Left cardiac atrium (tissue), 4 donors: ENCODE measurements at regions not wholly inside any gene's neighbourhood (a gene's known extent, or its start where the extent isn't known, plus 50 kb on each side); places are given as distances from the start of the nearest gene placed in this dataset.

ENCODE experiments used
- ATAC-seq, 2 donors: fragments of 200-7000 bp; cut with Tn5 transposase; one replicate each; pipeline ENCODE4 v1.9.1; 2020; ENCODE audit warnings: mild to moderate bottlenecking in 2 of 2, moderate library complexity in 2 of 2
- DNase-seq: peaks from one replicate; pipeline ENCODE4 v3.0.0-alpha.2; 2020
- intact Hi-C, 2 donors: fragments of 100-400 bp; cut with DNase I; formaldehyde crosslinking; loops; one replicate each; pipeline versions ENCODE4 v1.14.1 to v1.15.1; 2022 to 2023
- donor health status: DM: no; HTN: yes; CAD: no.
- donor health status: DM: no; HTN: yes; CAD: no; lungs with severe emphysema.
- donor health status: DM: yes; HTN: yes; CAD: no.
- donor health status: Dilated cardiomyopathy.

DNA sequence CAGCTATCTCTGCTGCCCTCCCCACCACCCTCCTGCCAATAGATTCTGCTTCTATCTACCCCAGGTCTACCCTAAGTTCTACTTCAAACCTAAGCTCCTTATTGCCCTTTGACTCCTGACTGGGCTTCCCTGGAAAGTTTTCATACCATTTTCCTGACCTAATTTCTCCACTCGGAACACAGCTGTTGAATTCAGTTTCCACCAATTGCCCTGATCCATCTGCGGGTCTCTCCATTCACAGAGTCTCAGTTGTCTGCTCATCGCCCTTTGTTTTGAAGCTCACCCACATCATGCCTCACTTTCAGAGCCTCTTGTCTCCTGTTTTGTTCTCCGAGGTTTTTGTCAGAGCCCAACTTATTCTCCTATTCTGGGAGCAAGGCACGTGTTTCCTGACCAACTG, 56.8 kb upstream of the ABI3BP start:
- peak in 1 of 2 donors; percentile 56 for ATAC-seq
- DNase-seq = no peak
- intact Hi-C loops = no loop called here

DNA sequence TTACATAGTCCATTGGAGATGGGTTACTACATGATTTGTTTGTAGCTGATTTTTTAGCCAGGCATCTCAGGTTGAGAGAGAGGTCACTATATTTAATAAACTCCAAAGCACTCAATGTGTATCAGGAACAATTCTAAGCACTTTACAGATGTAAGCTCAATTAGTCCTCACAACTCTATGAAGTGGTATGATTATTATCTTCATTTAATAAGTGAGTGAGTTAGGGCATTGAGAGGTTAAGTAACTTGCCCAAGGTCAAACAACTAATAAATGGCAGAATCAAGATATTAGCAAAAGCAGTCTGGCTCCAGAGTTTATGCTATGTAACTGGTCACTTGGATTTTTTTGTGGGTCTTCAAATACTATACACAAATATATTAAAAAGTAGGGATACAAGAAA, 56.3 kb upstream of the ABI3BP start:
- intact Hi-C loops = no loop called here
- ATAC-seq (no peak), DNase-seq (no peak)

DNA sequence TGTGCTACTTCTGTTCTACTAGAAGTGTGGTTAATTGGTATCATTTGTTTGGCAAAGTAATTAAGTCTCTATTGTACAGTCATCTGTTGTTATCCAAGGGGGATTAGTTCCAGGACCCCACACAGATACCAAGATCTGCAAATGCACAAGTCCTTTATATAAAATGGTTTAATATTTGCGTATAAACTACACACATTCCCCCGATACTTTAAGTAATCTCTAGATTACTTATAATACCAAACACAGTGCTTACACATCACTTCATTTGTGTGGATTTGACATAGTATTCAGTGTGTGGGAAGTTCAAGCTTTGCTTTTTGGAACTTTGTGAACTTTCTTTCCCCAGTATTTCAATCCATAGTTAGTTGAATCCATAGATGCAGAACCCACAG, 50.5 kb upstream of the ABI3BP start:
- DNase-seq (no peak), ATAC-seq (no peak)
- intact Hi-C loops = no loop called here

DNA sequence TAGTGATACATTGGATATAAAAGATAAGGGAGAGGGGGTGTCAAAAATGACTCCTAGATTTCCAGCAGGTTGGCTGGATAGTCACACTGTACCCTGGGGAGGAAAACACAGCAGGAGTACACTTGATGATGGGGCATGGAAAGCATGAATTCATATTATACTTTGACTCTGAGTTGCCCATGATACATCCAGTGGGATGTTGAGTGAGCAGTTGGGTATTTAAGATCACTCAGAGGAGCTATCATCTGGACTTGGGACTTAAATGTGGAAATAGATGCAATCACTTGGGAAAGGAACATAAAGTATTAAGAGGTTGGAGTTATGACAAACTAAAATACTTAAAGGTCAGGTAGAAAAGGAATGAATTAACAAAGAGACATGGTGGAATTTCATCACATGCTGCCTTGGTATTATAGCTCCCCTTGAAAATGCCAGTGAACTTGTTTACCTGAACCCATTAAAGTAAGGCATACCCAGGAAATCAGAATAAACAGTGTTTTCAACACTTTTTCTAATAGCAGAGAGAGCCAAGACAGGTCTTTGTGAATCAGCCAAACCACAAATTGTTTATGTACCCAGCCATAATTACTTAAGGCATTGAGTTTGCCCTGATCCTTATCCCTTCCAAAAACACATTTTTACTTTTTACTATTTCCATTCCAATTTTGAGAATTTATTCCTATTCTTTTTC, 49.9 kb upstream of the ABI3BP start:
- DNase-seq (no peak), ATAC-seq (no peak)
- intact Hi-C loops = no loop called here
